HUES64 (cell line): ENCODE measurements at regions not wholly inside any gene's neighbourhood (a gene's known extent, or its start where the extent isn't known, plus 50 kb on each side); places are given as distances from the start of the nearest gene placed in this dataset.

ENCODE experiments used
- H3K27ac ChIP-seq: 2 replicates; pipeline ENCODE4 v1.7.0; 2013; ENCODE audit warnings: low read depth, low read length, inconsistent platforms
- H3K27me3 ChIP-seq: 2 replicates; pipeline ENCODE4 v1.6.1; 2013; ENCODE audit warnings: mild to moderate bottlenecking, low read length; ENCODE audit not compliant: insufficient read depth
- H3K36me3 ChIP-seq: 2 replicates; pipeline ENCODE4 v1.6.1; 2013; ENCODE audit warnings: mild to moderate bottlenecking, low read length; ENCODE audit not compliant: insufficient read depth
- H3K4me1 ChIP-seq: 2 replicates; pipeline ENCODE4 v1.6.1; 2013; ENCODE audit warnings: mild to moderate bottlenecking, low read length, moderate library complexity; ENCODE audit not compliant: insufficient read depth
- H3K4me3 ChIP-seq: 2 replicates; pipeline ENCODE4 v1.5.1; 2013; ENCODE audit warnings: mild to moderate bottlenecking, low read length, moderate library complexity
- H3K9ac ChIP-seq: 2 replicates; pipeline ENCODE4 v1.6.1; 2013; ENCODE audit warnings: mild to moderate bottlenecking, low read depth, low read length
- H3K9me3 ChIP-seq: 2 replicates; pipeline ENCODE4 v1.6.1; 2013; ENCODE audit warnings: low read depth, low read length; ENCODE audit not compliant: insufficient read depth
- WGBS: fragments of 150-250, 120-280 bp; methylation state at CpG from one replicate; pipeline ENCODE4 v1.1.7; 2013; ENCODE audit warnings: missing lambda C conversion rate; 5-methylcytosine and 5-hydroxymethylcytosine counted together

GRCh38 chr1:59161136-59161535 lies 135.8 kb upstream of the FGGY start:
- Histone ChIP-seq H3K36me3 (no peaks in the 10 kb centered on the region), H3K27me3 (no peaks in the 10 kb centered on the region), H3K4me1 (peaks cover 12% of the 10 kb centered on the region), H3K4me3 (no peak overlapping the region), H3K9ac (no peak overlapping the region), H3K27ac (no peak overlapping the region), H3K9me3 (peaks cover 11% of the 10 kb centered on the region)

GRCh38 chr1:59162665-59163064 lies 134.2 kb upstream of the FGGY start:
- H3K4me3 ChIP-seq: no peak overlapping the region
- no peak overlapping the region for H3K9ac ChIP-seq
- no peaks in the 10 kb centered on the region for H3K27me3 ChIP-seq
- 43% methylated on average over 1 of the region's 1 CpG for WGBS
- H3K4me1 ChIP-seq: no peaks in the 10 kb centered on the region
- H3K9me3 ChIP-seq: peaks cover 11% of the 10 kb centered on the region
- no peaks in the 10 kb centered on the region for H3K36me3 ChIP-seq
- no peak overlapping the region for H3K27ac ChIP-seq

DNA sequence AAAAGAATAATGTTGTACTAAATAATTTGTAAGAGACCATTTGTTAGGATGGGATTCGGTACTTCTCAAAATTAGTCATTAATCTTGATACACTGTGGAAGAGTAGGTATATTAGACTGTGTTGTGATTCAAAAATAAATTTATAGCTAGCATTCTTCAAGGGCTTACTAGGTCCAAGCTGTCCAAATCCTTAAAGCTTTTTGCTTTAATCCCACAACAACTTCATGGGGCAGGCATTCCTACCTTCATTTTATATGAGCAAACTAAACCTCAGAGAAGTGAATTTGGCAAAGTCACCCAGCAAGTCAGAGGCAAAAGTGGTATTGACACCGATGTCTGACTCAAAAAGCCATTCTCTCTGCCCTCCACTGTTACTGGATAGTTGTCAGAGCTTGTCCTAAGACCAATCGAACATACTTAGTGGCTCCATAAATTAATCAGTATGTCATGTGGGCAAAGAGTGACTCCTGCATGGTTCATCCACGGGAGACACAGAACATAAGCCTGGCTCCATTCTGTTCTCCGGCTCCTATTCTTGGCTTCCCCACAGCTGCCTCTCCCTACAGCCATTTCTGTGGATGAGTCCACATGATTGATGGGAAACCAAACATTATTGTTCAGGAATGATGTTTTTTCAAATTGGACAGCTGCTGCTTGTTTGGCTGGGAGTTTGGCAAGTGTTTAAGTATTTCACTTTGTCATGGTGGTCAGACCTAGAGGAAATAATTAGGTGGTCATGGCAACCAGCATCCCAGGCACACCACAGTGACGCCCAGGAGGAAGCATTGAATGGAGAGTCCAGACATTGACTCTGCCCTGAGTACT lies 133.4 kb upstream of the FGGY start:
- no peaks in the 10 kb centered on the region for H3K27me3 ChIP-seq
- no peak overlapping the region for H3K27ac ChIP-seq
- no peak overlapping the region for H3K9ac ChIP-seq
- WGBS: 93% methylated on average over 5 of the region's 6 CpGs
- no peak overlapping the region for H3K4me3 ChIP-seq
- H3K4me1 ChIP-seq: no peaks in the 10 kb centered on the region
- no peaks in the 10 kb centered on the region for H3K36me3 ChIP-seq
- peaks cover 9% of the 10 kb centered on the region for H3K9me3 ChIP-seq

GRCh38 chr1:59164371-59164770 lies 132.5 kb upstream of the FGGY start:
- no peaks in the 10 kb centered on the region for H3K36me3 ChIP-seq
- no peaks in the 10 kb centered on the region for H3K27me3 ChIP-seq
- WGBS: 85% methylated on average over 2 of the region's 3 CpGs
- H3K4me3 ChIP-seq: no peak overlapping the region
- H3K27ac ChIP-seq: no peak overlapping the region
- H3K9me3 ChIP-seq: 0 out of 2 replicates have a peak, but pooled peaks cover 4% of the 10 kb centered on the region
- H3K9ac ChIP-seq: no peak overlapping the region
- H3K4me1 ChIP-seq: no peaks in the 10 kb centered on the region

GRCh38 chr1:59165353-59165752 lies 131.5 kb upstream of the FGGY start:
- Histone ChIP-seq H3K36me3 (no peaks in the 10 kb centered on the region), H3K9me3 (0 out of 2 replicates have a peak, but pooled peaks cover 4% of the 10 kb centered on the region), H3K4me1 (no peaks in the 10 kb centered on the region), H3K4me3 (no peak overlapping the region), H3K9ac (no peak overlapping the region), H3K27ac (no peak overlapping the region), H3K27me3 (no peaks in the 10 kb centered on the region)
- 43% methylated on average over 2 of the region's 2 CpGs for WGBS

- Histone ChIP-seq H3K9ac (no peak overlapping the region), H3K9me3 (0 out of 2 replicates have a peak, but pooled peaks cover 4% of the 10 kb centered on the region), H3K36me3 (no peaks in the 10 kb centered on the region), H3K4me1 (no peaks in the 10 kb centered on the region), H3K27me3 (no peaks in the 10 kb centered on the region), H3K27ac (no peak overlapping the region), H3K4me3 (no peak overlapping the region)
- WGBS: 90% methylated on average over 1 of the region's 1 CpG
These were observed 127.2 kb upstream of the FGGY start for GRCh38 chr1:59169703-59170102.

DNA sequence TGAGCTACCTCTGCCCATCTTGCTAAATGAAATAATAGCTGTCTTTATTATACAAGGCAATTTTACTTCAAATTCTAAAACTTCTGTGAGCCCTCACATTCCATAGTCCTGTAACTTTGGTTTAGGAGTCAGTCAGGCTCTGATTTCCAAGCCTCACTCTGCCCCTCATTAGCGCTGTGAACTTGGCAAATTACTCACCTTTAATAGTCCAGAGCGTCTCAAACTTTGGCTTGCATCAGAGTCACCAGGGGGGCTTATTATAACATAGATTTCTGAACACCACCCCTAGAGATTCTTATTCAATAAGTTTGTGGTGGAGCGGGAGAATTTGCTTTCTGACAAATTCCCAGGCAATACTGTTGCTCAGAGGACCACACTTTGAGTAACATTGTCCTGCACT lies 126.2 kb upstream of the FGGY start:
- no peak overlapping the region for H3K9ac ChIP-seq
- H3K4me1 ChIP-seq: no peaks in the 10 kb centered on the region
- no peaks in the 10 kb centered on the region for H3K36me3 ChIP-seq
- H3K9me3 ChIP-seq: 0 out of 2 replicates have a peak, but pooled peaks cover 4% of the 10 kb centered on the region
- no peaks in the 10 kb centered on the region for H3K27me3 ChIP-seq
- WGBS: 92% methylated on average over 3 of the region's 3 CpGs
- no peak overlapping the region for H3K4me3 ChIP-seq
- H3K27ac ChIP-seq: no peak overlapping the region

GRCh38 chr1:59171788-59172187 lies 125.1 kb upstream of the FGGY start:
- no peak overlapping the region for H3K4me3 ChIP-seq
- no peaks in the 10 kb centered on the region for H3K4me1 ChIP-seq
- H3K27me3 ChIP-seq: no peaks in the 10 kb centered on the region
- H3K9me3 ChIP-seq: 0 out of 2 replicates have a peak, but pooled peaks cover 4% of the 10 kb centered on the region
- no peak overlapping the region for H3K9ac ChIP-seq
- no peak overlapping the region for H3K27ac ChIP-seq
- WGBS: 100% methylated on average over 3 of the region's 4 CpGs
- no peaks in the 10 kb centered on the region for H3K36me3 ChIP-seq

DNA sequence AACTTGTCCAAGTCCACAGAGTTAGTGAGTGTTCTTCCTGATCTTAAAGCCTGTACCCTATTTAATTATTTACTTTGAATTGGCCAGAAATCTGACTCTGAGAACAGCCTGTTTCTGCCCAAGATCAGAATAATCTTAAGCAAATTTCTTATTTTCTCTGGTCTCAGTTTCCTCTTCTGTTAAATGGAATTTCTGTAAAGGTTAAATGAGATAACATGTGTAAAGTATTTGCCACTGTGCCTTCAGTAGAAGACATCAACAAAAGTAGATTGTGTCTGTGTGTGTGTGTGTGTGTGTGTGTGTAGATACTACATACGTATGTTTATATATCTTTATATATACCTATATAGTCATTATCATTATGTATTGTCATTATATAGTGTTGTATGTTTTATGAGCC lies 124.2 kb upstream of the FGGY start:
- H3K9ac ChIP-seq: no peak overlapping the region
- H3K9me3 ChIP-seq: 0 out of 2 replicates have a peak, but pooled peaks cover 4% of the 10 kb centered on the region
- H3K4me3 ChIP-seq: no peak overlapping the region
- H3K27ac ChIP-seq: no peak overlapping the region
- no peaks in the 10 kb centered on the region for H3K27me3 ChIP-seq
- no CpG with 5 or more reads among the region's 1 CpG for WGBS
- no peaks in the 10 kb centered on the region for H3K36me3 ChIP-seq
- H3K4me1 ChIP-seq: no peaks in the 10 kb centered on the region

DNA sequence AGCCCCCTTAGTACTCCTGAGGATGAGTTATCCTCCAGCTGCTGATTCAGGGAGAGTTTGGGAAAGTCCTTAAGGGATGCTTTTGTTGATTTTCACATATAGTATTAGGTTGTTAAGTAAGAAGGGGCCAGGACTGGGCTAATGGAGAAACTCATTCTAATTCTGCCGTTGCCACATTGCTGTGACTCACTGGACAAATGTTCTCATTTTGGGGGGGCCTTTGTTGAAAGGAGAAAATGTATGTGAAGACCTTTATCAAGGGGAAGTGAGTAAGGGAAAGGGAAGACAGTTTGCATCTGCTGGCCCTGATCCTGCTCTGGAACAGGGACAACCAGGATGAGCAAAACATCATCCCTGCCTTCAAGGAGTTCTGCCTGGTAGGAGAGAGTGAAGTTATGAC lies 123.2 kb upstream of the FGGY start:
- WGBS: 87% methylated on average over 1 of the region's 1 CpG
- H3K36me3 ChIP-seq: no peaks in the 10 kb centered on the region
- H3K4me1 ChIP-seq: peaks cover 4% of the 10 kb centered on the region; the same call in 1 of the 2 replicates
- no peak overlapping the region for H3K27ac ChIP-seq
- H3K4me3 ChIP-seq: no peak overlapping the region
- H3K27me3 ChIP-seq: no peaks in the 10 kb centered on the region
- no peaks in the 10 kb centered on the region for H3K9me3 ChIP-seq
- H3K9ac ChIP-seq: no peak overlapping the region

DNA sequence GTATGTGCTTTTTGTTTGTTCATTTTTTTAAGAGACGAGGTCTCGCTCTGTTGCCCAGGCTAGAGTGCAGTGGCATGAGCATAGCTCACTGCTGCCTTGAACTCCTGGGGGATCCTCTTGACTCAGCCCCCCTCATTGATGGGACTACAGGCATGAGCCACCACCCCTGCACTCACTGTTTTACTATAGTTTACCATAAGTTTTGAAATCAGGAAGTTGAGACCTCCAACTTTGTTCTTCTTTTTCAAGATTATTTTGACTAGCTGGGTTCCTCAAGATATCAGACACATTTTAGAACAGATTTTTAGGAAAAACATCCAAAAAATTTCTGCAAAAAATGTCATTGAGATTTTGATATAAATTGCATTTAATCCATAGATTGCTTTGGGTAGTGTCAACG lies 120.4 kb upstream of the FGGY start:
- H3K9ac ChIP-seq: no peak overlapping the region
- no peaks in the 10 kb centered on the region for H3K27me3 ChIP-seq
- H3K4me3 ChIP-seq: no peak overlapping the region
- no peak overlapping the region for H3K27ac ChIP-seq
- no peaks in the 10 kb centered on the region for H3K9me3 ChIP-seq
- peaks cover 11% of the 10 kb centered on the region; the same call in 1 of the 2 replicates for H3K4me1 ChIP-seq
- H3K36me3 ChIP-seq: no peaks in the 10 kb centered on the region
- WGBS: 100% methylated on average over 2 of the region's 3 CpGs
